ENCODE measurements at regions not wholly inside any gene's neighbourhood (a gene's known extent, or its start where the extent isn't known, plus 50 kb on each side); places are given as distances from the start of the nearest gene placed in this dataset.

- TF ChIP-seq CTCF (IDR thresholded peaks at IDR 0.05; ENCODE audit: borderline replicate concordance, control extremely low read depth, extremely low read depth, insufficient read depth, missing control alignments), result no peak
These were observed 144.6 kb downstream of the CDC42EP3 start for GRCh38 chr2:37526856-37527255.

GRCh38 chr2:37527361-37527760 is 144.1 kb downstream of the CDC42EP3 start:
- TF ChIP-seq CTCF (IDR thresholded peaks at IDR 0.05; ENCODE audit: borderline replicate concordance, control extremely low read depth, extremely low read depth, insufficient read depth, missing control alignments), result no peak
- in situ Hi-C loops (cut with MboI; ENCODE audit: low sequenced_read_pairs, unreplicated experiment), result no loop called here
- DNase-seq (ENCODE audit: low spot score), result no peak

More at GRCh38 chr2:37526856-37527255, 144.6 kb downstream of the CDC42EP3 start:
- no peak for DNase-seq (ENCODE audit: low spot score)
- in situ Hi-C loops (cut with MboI; ENCODE audit: low sequenced_read_pairs, unreplicated experiment), result no loop called here

- TF ChIP-seq CTCF (IDR thresholded peaks at IDR 0.05; ENCODE audit: borderline replicate concordance, control extremely low read depth, extremely low read depth, insufficient read depth, missing control alignments), result no peak
- DNase-seq (ENCODE audit: low spot score), result no peak
- in situ Hi-C loops (cut with MboI; ENCODE audit: low sequenced_read_pairs, unreplicated experiment), result no loop called here
These were observed 141.5 kb downstream of the CDC42EP3 start for GRCh38 chr2:37529830-37530415.

GRCh38 chr2:37532503-37532902 is 138.9 kb downstream of the CDC42EP3 start:
- in situ Hi-C loops (cut with MboI; ENCODE audit: low sequenced_read_pairs, unreplicated experiment), result no loop called here
- no peak for TF ChIP-seq CTCF (IDR thresholded peaks at IDR 0.05; ENCODE audit: borderline replicate concordance, control extremely low read depth, extremely low read depth, insufficient read depth, missing control alignments)
- no peak for DNase-seq (ENCODE audit: low spot score)

GRCh38 chr2:37537316-37537715 is 134.1 kb downstream of the CDC42EP3 start:
- in situ Hi-C loops (cut with MboI; ENCODE audit: low sequenced_read_pairs, unreplicated experiment), result no loop called here
- no peak for TF ChIP-seq CTCF (IDR thresholded peaks at IDR 0.05; ENCODE audit: borderline replicate concordance, control extremely low read depth, extremely low read depth, insufficient read depth, missing control alignments)
- DNase-seq (ENCODE audit: low spot score), result no peak

- in situ Hi-C loops (cut with MboI; ENCODE audit: low sequenced_read_pairs, unreplicated experiment), result no loop called here
- DNase-seq (ENCODE audit: low spot score), result no peak
- no peak for TF ChIP-seq CTCF (IDR thresholded peaks at IDR 0.05; ENCODE audit: borderline replicate concordance, control extremely low read depth, extremely low read depth, insufficient read depth, missing control alignments)
These were observed 129.9 kb downstream of the CDC42EP3 start for GRCh38 chr2:37541516-37541915.

Measured in GM13976 (cell line).